ENCODE measurements at regions not wholly inside any gene's neighbourhood (a gene's known extent, or its start where the extent isn't known, plus 50 kb on each side); places are given as distances from the start of the nearest gene placed in this dataset.

- TF ChIP-seq CTCF (IDR thresholded peaks at IDR 0.05) (no peak), ZFX (IDR thresholded peaks at IDR 0.05; ENCODE audit: borderline replicate concordance) (no peak)
Measured at GRCh38 chr3:72776-73175, 123.8 kb upstream of the CHL1 start.
